Calu3 (cell line): ENCODE measurements at regions not wholly inside any gene's neighbourhood (a gene's known extent, or its start where the extent isn't known, plus 50 kb on each side); places are given as distances from the start of the nearest gene placed in this dataset.

Experiments used
- BruUV-seq: library from RNA; stranded (reverse); fragments of 400-500 nt; replicated peaks from 2 replicates; lab custom pipeline; 2021; lab: Mats Ljungman, UMichigan
- CTCF ChIA-PET: fragments of 300-600 bp; sonication (Branson Sonifier 250); formaldehyde crosslinking; loops from one replicate; lab custom pipeline; 2022; ENCODE audit warnings: antibody characterized with exemption; lab: Charles Lee
- DNase-seq: peaks from one replicate; pipeline ENCODE4 v3.0.0; 2022
- H3K27ac Mint-ChIP-seq: one replicate; pipeline ENCODE4 v1.8.0; 2022; ENCODE audit warnings: mixed read lengths; ENCODE audit not compliant: unreplicated experiment
- H3K27me3 Mint-ChIP-seq: one replicate; pipeline ENCODE4 v1.8.0; 2022; ENCODE audit warnings: mixed read lengths; ENCODE audit not compliant: unreplicated experiment
- H3K36me3 Mint-ChIP-seq: one replicate; pipeline ENCODE4 v1.8.0; 2022; ENCODE audit warnings: mild to moderate bottlenecking, moderate library complexity, mixed read lengths; ENCODE audit not compliant: insufficient read depth, unreplicated experiment
- H3K4me1 Mint-ChIP-seq: one replicate; pipeline ENCODE4 v1.8.0; 2022; ENCODE audit warnings: mild to moderate bottlenecking, low read depth, mixed read lengths; ENCODE audit not compliant: unreplicated experiment
- H3K4me3 Mint-ChIP-seq: one replicate; pipeline ENCODE4 v1.8.0; 2022; ENCODE audit warnings: mild to moderate bottlenecking, low read depth, moderate library complexity, mixed read lengths; ENCODE audit not compliant: unreplicated experiment
- H3K9me3 Mint-ChIP-seq: one replicate; pipeline ENCODE4 v1.8.0; 2022; ENCODE audit warnings: low read depth, mixed read lengths; ENCODE audit not compliant: unreplicated experiment
- CTCF ChIP-seq: fragments of 200-600 bp; IDR thresholded peaks from one replicate; pipeline ENCODE4 v1.8.0; 2022; ENCODE audit warnings: antibody characterized with exemption; ENCODE audit not compliant: unreplicated experiment
- intact Hi-C: fragments of 100-400 bp; cut with micrococcal nuclease; formaldehyde crosslinking; loops from one replicate; pipeline ENCODE4 v1.10.0; 2022; ENCODE audit not compliant: unreplicated experiment

GRCh38 chr14:106200541-106201315 lies 674.3 kb downstream of the TMEM121 start:
- no peaks in the 10 kb centered on the region for H3K9me3 Mint-ChIP-seq
- DNase-seq, result no peak
- TF ChIP-seq CTCF, result no peak
- intact Hi-C loops, result no loop called here
- no peak overlapping the region for H3K27ac Mint-ChIP-seq
- H3K36me3 Mint-ChIP-seq, result no peaks in the 10 kb centered on the region
- CTCF ChIA-PET, result no interaction called here
- H3K27me3 Mint-ChIP-seq, result peaks cover 92% of the 10 kb centered on the region
- no peak overlapping the region for H3K4me3 Mint-ChIP-seq
- H3K4me1 Mint-ChIP-seq, result no peaks in the 10 kb centered on the region
- no TSS peak for BruUV-seq

- Mint-ChIP-seq H3K27me3 (peaks cover 94% of the 10 kb centered on the region), H3K9me3 (no peaks in the 10 kb centered on the region), H3K27ac (no peak overlapping the region), H3K4me3 (no peak overlapping the region), H3K4me1 (no peaks in the 10 kb centered on the region), H3K36me3 (no peaks in the 10 kb centered on the region)
- intact Hi-C loops, result no loop called here
- CTCF ChIA-PET, result no interaction called here
- BruUV-seq, result no TSS peak
- DNase-seq, result no peak
- TF ChIP-seq CTCF, result no peak
Measured at GRCh38 chr14:106201376-106201775, 675.0 kb downstream of the TMEM121 start.

GRCh38 chr14:106203438-106203837 lies 677.1 kb downstream of the TMEM121 start:
- H3K27ac Mint-ChIP-seq, result no peak overlapping the region
- intact Hi-C loops, result no loop called here

GRCh38 chr14:106204063-106204462 lies 677.7 kb downstream of the TMEM121 start:
- Mint-ChIP-seq H3K27me3 (peaks cover 91% of the 10 kb centered on the region), H3K36me3 (no peaks in the 10 kb centered on the region), H3K4me1 (no peaks in the 10 kb centered on the region), H3K27ac (no peak overlapping the region), H3K9me3 (no peaks in the 10 kb centered on the region), H3K4me3 (no peak overlapping the region)
- TF ChIP-seq CTCF, result no peak
- CTCF ChIA-PET, result no interaction called here
- DNase-seq, result no peak
- intact Hi-C loops, result no loop called here
- BruUV-seq, result no TSS peak

More at GRCh38 chr14:106203438-106203837, 677.1 kb downstream of the TMEM121 start:
- CTCF ChIA-PET, result no interaction called here
- no peak overlapping the region for H3K4me3 Mint-ChIP-seq
- BruUV-seq, result no TSS peak
- no peaks in the 10 kb centered on the region for H3K9me3 Mint-ChIP-seq
- peaks cover 91% of the 10 kb centered on the region for H3K27me3 Mint-ChIP-seq
- TF ChIP-seq CTCF, result no peak
- no peak for DNase-seq
- no peaks in the 10 kb centered on the region for H3K4me1 Mint-ChIP-seq
- H3K36me3 Mint-ChIP-seq, result no peaks in the 10 kb centered on the region
